ENCODE measurements at regions not wholly inside any gene's neighbourhood (a gene's known extent, or its start where the extent isn't known, plus 50 kb on each side); places are given as distances from the start of the nearest gene placed in this dataset.
"Not testable (repeated sequence)": the region's sequence is repeated elsewhere in the genome, so short reads cannot be mapped to it uniquely, and the experiment has no call there.

- no peak for DNase-seq (ENCODE audit: low read depth)
Measured at GRCh38 chr1:69077633-69078032, 490.1 kb upstream of the LRRC7 start.

- no peak for DNase-seq (ENCODE audit: low read depth)
Measured at GRCh38 chr1:69081668-69082067, 486.1 kb upstream of the LRRC7 start.

DNA sequence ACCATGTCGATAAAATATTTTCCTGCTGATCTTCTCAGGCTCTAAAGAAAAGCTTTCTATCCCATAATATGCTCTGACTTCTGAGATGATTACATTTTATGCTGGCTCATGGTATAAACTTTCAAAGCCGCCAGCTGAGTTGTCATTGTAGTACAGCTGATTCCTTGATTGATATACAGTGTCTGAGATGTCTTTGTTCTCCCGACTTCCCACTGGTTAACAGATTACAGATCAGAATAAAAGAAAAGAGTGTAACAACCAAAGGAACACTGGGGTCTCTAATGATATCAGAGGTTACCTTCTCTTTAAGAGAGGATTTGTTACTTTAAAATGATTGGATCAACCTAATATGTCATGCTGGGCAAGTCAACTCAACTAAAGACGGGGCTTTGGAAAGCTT is 485.4 kb upstream of the LRRC7 start:
- no peak for DNase-seq (ENCODE audit: low read depth)

GRCh38 chr1:69086148-69086547 is 481.6 kb upstream of the LRRC7 start:
- no peak for DNase-seq (ENCODE audit: low read depth)

DNA sequence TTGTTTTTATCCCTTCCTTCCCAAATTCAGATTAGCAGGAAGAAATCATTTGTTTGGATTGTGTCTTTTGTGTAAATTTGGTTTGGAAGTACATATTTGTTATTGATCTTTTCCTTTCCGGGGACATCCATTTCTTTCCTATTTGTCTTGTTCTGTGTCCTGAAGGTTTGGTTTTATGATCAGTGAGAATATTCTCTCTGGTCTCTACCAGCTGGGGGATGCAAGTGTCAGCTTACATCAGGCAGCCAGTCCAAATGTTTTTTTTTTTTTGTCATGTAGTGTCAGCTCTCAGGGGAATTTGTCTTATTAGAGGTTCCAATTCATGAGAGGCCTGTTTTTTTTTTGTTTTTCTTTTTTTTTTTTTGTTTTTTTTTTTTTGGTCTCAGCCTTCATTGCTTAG is 479.2 kb upstream of the LRRC7 start:
- no peak for DNase-seq (ENCODE audit: low read depth)

GRCh38 chr1:69090170-69090569 is 477.6 kb upstream of the LRRC7 start:
- no peak for DNase-seq (ENCODE audit: low read depth)

GRCh38 chr1:69090752-69091151 is 477.0 kb upstream of the LRRC7 start:
- DNase-seq (ENCODE audit: low read depth) = no peak

GRCh38 chr1:69102058-69102457 is 465.7 kb upstream of the LRRC7 start:
- DNase-seq (ENCODE audit: low read depth) = not testable (repeated sequence)

- DNase-seq (ENCODE audit: low read depth) = no peak
Measured at GRCh38 chr1:69103213-69103612, 464.5 kb upstream of the LRRC7 start.

- DNase-seq (ENCODE audit: low read depth) = no peak
Measured at GRCh38 chr1:69103705-69104385, 463.9 kb upstream of the LRRC7 start.

GRCh38 chr1:69104894-69105293 is 462.8 kb upstream of the LRRC7 start:
- no peak for DNase-seq (ENCODE audit: low read depth)

DNA sequence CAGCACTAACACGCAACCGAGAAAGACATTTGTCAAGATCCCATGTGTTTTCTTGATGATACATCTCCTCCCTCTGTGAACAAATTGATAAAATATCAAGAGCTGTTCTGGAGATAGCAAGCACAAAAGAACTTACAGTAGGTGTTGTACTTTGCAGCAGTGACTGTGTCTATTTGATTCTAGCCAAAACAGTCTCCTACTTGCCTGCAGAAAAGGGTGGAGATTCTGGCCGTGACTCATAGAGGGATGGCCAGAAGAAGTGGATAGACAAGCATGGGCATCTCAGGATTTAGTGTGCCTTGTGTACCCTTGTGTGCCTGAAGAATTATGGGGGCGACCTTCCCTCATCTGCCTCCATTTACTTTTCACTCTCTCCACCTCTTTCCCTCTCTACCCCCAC is 458.4 kb upstream of the LRRC7 start:
- DNase-seq (ENCODE audit: low read depth) = peak; percentile 14

DNA sequence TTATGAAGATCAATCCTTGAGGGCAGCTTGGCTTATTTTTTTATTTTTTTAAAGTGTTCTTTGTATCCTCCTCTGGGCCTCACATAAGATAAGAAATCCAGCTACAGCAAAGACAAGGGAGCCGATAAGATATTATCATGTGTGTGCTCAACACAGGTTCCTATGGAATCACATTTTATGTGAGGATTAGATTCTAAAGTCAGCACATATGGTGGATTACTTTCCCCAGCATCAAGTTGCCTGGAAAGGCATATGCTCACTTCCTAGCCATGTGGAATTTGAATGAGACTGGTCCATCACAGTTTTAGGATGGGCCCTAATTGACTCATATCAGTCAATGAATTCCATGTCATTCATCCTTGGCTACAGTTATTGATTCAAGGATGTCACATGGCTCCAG is 456.9 kb upstream of the LRRC7 start:
- DNase-seq (ENCODE audit: low read depth) = no peak

DNA sequence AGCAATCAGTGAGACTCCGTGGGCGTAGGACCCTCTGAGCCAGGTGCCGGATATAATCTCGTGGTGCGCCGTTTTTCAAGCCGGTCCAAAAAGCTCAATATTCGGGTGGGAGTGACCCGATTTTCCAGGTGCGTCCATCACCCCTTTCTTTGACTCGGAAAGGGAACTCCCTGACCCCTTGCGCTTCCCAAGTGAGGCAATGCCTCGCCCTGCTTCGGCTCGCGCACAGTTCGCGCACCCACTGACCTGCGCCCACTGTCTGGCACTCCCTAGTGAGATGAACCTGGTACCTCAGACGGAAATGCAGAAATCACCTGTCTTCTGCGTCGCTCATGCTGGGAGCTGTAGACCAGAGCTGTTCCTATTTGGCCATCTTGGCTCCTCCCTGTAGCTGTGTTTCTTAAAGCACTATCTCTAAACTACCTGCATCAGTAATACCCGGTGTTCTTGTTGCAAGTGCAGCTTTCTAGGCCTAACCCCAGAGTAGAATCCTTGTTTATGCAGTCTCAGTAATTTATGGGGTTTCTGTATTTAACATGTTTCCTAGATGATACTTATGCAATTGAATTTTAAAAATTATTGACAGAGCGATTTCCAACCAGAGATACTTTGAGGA is 447.5 kb upstream of the LRRC7 start:
- not testable (repeated sequence) for DNase-seq (ENCODE audit: low read depth)

DNA sequence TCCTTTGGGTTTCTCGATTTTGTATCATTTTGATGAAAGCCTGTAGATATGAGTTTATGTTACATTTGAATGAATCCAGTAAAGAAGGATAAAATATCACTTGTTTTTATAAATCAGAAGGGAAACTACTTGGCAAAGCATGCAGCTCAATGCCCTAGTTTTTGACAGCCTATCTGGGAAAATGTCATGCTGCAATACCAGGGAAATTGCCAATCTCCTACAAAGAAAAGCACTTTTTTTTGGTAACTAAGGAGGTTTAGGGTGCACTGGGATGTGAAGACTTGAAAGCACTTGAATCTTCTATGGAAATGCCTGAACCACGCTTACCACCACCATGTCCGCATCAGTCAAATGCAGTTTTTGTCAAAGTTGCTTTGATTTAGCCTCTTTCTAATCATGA is 446.9 kb upstream of the LRRC7 start:
- no peak for DNase-seq (ENCODE audit: low read depth)

GRCh38 chr1:69121723-69122122 is 446.0 kb upstream of the LRRC7 start:
- DNase-seq (ENCODE audit: low read depth) = peak; percentile 13

DNA sequence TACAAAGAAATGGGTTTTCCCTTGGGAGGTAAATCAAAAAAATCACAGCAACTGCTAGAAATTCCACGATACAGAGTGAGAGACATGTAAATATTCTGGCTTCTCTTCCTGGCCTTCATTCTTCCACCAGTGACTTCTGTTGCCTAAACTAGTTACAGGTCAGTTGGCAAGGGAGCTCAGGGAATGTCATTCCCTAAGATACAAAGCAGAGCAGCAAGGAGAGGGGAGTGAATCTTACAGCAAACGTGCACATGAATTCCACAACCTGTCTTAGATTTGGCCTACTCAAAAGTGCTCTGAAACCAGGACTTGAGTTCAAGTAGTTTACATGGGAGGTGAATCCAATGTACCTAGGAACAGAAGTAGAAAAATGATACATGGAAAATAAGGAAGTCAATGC is 445.3 kb upstream of the LRRC7 start:
- no peak for DNase-seq (ENCODE audit: low read depth)

- DNase-seq (ENCODE audit: low read depth) = no peak
Measured at GRCh38 chr1:69123486-69123885, 444.2 kb upstream of the LRRC7 start.

DNA sequence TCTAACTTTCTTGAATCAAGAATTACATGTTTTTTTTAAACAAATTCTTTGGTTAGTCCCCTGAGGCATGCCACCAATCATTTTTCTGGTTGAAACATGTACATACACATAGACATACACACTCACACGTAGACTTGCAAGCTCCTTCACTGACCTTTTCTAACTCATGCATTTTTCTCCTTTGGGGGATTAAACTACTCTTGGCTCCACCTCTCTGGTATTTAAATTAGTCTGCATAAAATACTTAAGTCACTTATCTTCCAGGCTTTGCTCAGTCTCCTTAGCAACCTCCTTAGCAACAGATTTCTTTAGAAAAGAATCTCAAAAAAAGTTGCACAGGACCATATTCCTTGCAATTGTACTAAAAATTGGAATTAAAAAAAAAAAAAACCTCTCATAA is 440.9 kb upstream of the LRRC7 start:
- DNase-seq (ENCODE audit: low read depth) = no peak

DNA sequence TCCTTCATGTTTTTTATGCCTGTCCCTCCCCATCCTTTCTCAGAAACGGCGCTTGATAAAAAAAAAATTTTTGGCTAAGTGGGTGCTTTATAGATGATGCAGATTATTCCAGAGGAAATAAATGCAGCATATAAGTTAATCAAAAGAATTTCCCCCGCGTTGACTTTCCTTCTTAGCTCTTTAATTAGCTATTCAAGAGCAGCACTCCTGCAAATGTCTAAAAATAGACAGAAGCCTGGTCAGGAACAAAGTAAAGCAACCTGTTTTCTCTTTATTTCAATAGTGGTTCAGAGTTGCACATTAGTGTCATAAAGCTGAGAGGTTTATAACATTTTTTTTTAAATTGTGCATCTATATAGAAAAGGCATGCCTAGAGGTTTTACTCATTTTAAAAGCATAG is 439.5 kb upstream of the LRRC7 start:
- DNase-seq (ENCODE audit: low read depth) = no peak

GRCh38 chr1:69129538-69129937 is 438.2 kb upstream of the LRRC7 start:
- DNase-seq (ENCODE audit: low read depth) = no peak

GRCh38 chr1:69138172-69138571 is 429.6 kb upstream of the LRRC7 start:
- no peak for DNase-seq (ENCODE audit: low read depth)

GRCh38 chr1:69139007-69139406 is 428.7 kb upstream of the LRRC7 start:
- DNase-seq (ENCODE audit: low read depth) = no peak

- DNase-seq (ENCODE audit: low read depth) = no peak
Measured at GRCh38 chr1:69146303-69146702, 421.4 kb upstream of the LRRC7 start.

All from M059J (cell line).